NT2/D1 (cell line): ENCODE measurements at regions not wholly inside any gene's neighbourhood (a gene's known extent, or its start where the extent isn't known, plus 50 kb on each side); places are given as distances from the start of the nearest gene placed in this dataset.

ENCODE experiments used
- DNase-seq: peaks from one replicate; pipeline ENCODE4 v3.0.0-alpha.2; 2011; ENCODE audit warnings: low read depth, low spot score
- H3K27me3 ChIP-seq: 2 replicates; pipeline ENCODE4 v1.6.0; 2011; ENCODE audit warnings: mild to moderate bottlenecking; ENCODE audit not compliant: insufficient read length, insufficient read depth
- H3K36me3 ChIP-seq: 2 replicates; pipeline ENCODE4 v1.6.1; 2011; ENCODE audit warnings: mild to moderate bottlenecking, low read length, mixed read lengths; ENCODE audit not compliant: insufficient read depth, insufficient read length
- H3K4me1 ChIP-seq: 2 replicates; pipeline ENCODE4 v1.5.1; 2011; ENCODE audit not compliant: insufficient read depth, insufficient read length
- H3K4me3 ChIP-seq: 2 replicates; pipeline ENCODE4 v1.5.1; 2011; ENCODE audit warnings: low read depth; ENCODE audit not compliant: insufficient read length
- H3K9ac ChIP-seq: 2 replicates; pipeline ENCODE4 v1.6.0; 2011; ENCODE audit warnings: low read depth; ENCODE audit not compliant: insufficient read length
- H3K9me3 ChIP-seq: 2 replicates; pipeline ENCODE4 v1.5.1; 2011; ENCODE audit warnings: mild to moderate bottlenecking, low read length; ENCODE audit not compliant: insufficient read depth
- SUZ12 ChIP-seq: IDR thresholded peaks from 2 replicates; pipeline ENCODE4 v1.6.1; 2011; ENCODE audit not compliant: insufficient read length, insufficient read depth; ENCODE audit errors: extremely low read depth
- YY1 ChIP-seq: IDR thresholded peaks from 2 replicates; pipeline ENCODE4 v1.6.1; 2011; ENCODE audit not compliant: insufficient read length, insufficient read depth
- ZNF274 ChIP-seq: IDR thresholded peaks from 2 replicates; pipeline ENCODE4 v1.6.1; 2011; ENCODE audit warnings: mild to moderate bottlenecking, low read depth, low read length

GRCh38 chr3:182246870-182247269 is 535.1 kb downstream of the SOX2 start:
- no peak for DNase-seq
- H3K27me3 ChIP-seq = no peaks in the 10 kb centered on the region
- H3K4me3 ChIP-seq = no peak overlapping the region
- peaks cover 2% of the 10 kb centered on the region for H3K4me1 ChIP-seq
- no peaks in the 10 kb centered on the region for H3K36me3 ChIP-seq
- no peak for TF ChIP-seq YY1
- no peak for TF ChIP-seq ZNF274
- TF ChIP-seq SUZ12 = no peak
- no peaks in the 10 kb centered on the region for H3K9me3 ChIP-seq
- H3K9ac ChIP-seq = no peak overlapping the region

DNA sequence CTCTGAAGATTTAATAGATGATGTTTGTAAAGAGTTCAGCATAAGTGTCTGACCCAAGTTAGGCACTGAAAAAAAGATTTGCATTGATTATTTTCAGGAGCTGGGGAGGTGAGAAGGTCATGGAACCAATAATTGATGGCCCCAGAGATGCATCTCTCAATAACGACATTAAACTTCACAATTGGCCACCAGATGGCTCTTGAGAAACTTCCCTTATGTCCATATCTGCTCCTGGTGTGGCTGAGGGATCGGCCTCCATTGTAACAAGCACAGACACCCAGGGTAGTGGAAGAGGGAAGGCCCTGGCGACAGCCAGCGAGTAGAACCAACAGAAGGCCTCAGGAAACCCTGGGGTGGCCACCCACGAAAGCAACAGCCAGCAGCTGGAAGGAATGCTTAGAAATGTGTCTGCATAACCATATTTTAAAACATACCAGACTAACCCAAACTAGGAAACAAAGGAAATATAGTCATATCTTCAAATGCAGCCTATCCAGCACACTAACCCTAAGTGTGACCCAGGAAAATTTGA is 536.7 kb downstream of the SOX2 start:
- Histone ChIP-seq H3K9ac (no peak overlapping the region), H3K4me1 (peaks cover 2% of the 10 kb centered on the region), H3K9me3 (no peaks in the 10 kb centered on the region), H3K4me3 (no peak overlapping the region), H3K27me3 (no peaks in the 10 kb centered on the region), H3K36me3 (no peaks in the 10 kb centered on the region)
- TF ChIP-seq SUZ12 (no peak), YY1 (no peak), ZNF274 (no peak)
- DNase-seq = no peak

DNA sequence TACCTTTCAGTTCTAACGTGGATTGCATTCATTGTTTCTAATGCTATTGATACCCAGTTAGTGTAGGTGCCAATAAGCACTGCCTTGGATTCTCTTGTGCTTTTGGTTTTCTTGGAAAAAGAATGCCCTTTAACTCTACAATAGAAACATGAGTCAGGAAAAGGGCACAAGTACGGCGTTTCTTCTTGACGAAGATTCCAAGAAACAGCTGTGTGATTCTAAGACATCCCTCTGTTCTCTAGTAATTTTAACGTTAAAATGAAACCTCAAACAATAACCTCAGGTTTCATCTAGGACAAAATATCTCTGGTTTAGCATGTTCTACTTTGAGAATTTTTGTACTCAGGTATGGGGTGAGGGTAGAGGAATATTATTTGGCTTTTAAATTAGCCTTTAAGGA is 540.5 kb upstream of the ATP11B start:
- TF ChIP-seq YY1 (no peak), ZNF274 (no peak)
- H3K4me1 ChIP-seq = no peaks in the 10 kb centered on the region

DNA sequence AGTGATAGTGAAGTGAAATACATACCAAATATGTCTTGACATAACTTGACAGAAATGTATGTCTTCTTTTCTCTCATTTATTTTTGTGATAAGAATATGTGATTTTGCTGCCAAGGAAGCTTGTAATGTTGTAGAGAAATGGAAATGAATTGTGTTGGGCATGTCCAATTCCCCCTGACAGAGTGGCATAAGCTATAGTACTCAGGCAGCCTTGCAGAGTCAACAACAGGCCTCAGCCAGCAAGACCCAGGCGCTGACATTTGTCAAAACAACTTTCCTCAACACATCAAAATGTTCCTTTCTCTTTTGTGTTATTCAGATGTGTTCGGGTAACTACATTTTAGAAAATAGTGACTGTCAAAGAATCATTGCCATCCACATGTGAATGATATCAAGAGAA is 538.1 kb upstream of the ATP11B start:
- Histone ChIP-seq H3K9ac (no peak overlapping the region), H3K4me1 (no peaks in the 10 kb centered on the region), H3K27me3 (no peaks in the 10 kb centered on the region), H3K36me3 (no peaks in the 10 kb centered on the region), H3K4me3 (no peak overlapping the region), H3K9me3 (no peaks in the 10 kb centered on the region)
- no peak for DNase-seq
- no peak for TF ChIP-seq YY1
- TF ChIP-seq ZNF274 = no peak
- no peak for TF ChIP-seq SUZ12

More for the DNA sequence above, 540.5 kb upstream of the ATP11B start:
- Histone ChIP-seq H3K36me3 (no peaks in the 10 kb centered on the region), H3K27me3 (no peaks in the 10 kb centered on the region), H3K9ac (no peak overlapping the region), H3K9me3 (no peaks in the 10 kb centered on the region), H3K4me3 (no peak overlapping the region)
- DNase-seq = no peak

- no peaks in the 10 kb centered on the region for H3K9me3 ChIP-seq
- TF ChIP-seq ZNF274 = no peak
- no peak for TF ChIP-seq YY1
- no peak for TF ChIP-seq SUZ12
- no peaks in the 10 kb centered on the region for H3K36me3 ChIP-seq
- no peak overlapping the region for H3K9ac ChIP-seq
- no peak overlapping the region for H3K4me3 ChIP-seq
- DNase-seq = no peak
- no peaks in the 10 kb centered on the region for H3K27me3 ChIP-seq
- H3K4me1 ChIP-seq = no peaks in the 10 kb centered on the region
Observed at GRCh38 chr3:182257361-182257760, 535.9 kb upstream of the ATP11B start.

DNA sequence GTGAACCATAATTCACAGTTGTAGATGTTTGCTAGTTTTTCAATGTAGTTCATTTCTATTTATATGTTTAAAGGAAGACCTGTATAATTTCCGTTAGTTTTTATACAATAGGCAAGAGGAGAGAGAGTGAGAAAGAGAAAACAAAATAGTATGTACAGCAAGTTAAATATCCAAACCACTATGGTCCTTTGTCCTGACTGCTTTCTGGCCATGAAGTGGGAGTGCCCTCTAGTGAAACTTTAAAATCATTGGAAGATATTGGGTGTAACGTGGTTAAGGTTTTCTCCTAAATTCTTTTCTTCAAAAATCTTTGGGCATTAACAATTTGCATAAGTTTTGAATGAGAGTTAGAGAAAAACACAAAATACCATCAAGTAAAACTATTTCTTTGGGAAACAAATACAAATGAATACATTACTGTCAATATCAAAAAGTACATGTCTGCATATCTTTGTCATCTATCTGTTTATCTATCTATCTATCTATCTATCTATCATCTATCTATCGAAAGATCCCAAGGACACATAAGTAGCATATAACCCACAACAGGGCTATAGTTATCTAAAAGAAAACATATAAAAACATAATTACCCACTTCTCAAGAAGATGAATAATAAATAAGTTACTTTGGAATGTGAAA is 534.6 kb upstream of the ATP11B start:
- TF ChIP-seq SUZ12 = no peak
- TF ChIP-seq ZNF274 = no peak
- TF ChIP-seq YY1 = no peak
- peak; percentile 49 for DNase-seq
- H3K9ac ChIP-seq = no peak overlapping the region
- no peaks in the 10 kb centered on the region for H3K4me1 ChIP-seq
- no peak overlapping the region for H3K4me3 ChIP-seq
- no peaks in the 10 kb centered on the region for H3K9me3 ChIP-seq
- no peaks in the 10 kb centered on the region for H3K36me3 ChIP-seq
- H3K27me3 ChIP-seq = no peaks in the 10 kb centered on the region

GRCh38 chr3:182259579-182259978 is 533.7 kb upstream of the ATP11B start:
- DNase-seq = no peak
- Histone ChIP-seq H3K9ac (no peak overlapping the region), H3K4me3 (no peak overlapping the region), H3K27me3 (no peaks in the 10 kb centered on the region), H3K4me1 (no peaks in the 10 kb centered on the region), H3K36me3 (no peaks in the 10 kb centered on the region), H3K9me3 (no peaks in the 10 kb centered on the region)
- TF ChIP-seq YY1 (no peak), SUZ12 (no peak), ZNF274 (no peak)

GRCh38 chr3:182261041-182261440 is 532.3 kb upstream of the ATP11B start:
- Histone ChIP-seq H3K9me3 (no peaks in the 10 kb centered on the region), H3K36me3 (no peaks in the 10 kb centered on the region), H3K9ac (no peak overlapping the region), H3K4me1 (no peaks in the 10 kb centered on the region), H3K27me3 (no peaks in the 10 kb centered on the region), H3K4me3 (no peak overlapping the region)
- no peak for TF ChIP-seq ZNF274
- TF ChIP-seq YY1 = no peak
- TF ChIP-seq SUZ12 = no peak
- no peak for DNase-seq
